WI38 (cell line): ENCODE measurements at regions not wholly inside any gene's neighbourhood (a gene's known extent, or its start where the extent isn't known, plus 50 kb on each side); places are given as distances from the start of the nearest gene placed in this dataset.

Source experiments
- H3K4me3 ChIP-seq: 2 replicates; pipeline ENCODE4 v1.5.1; 2011; ENCODE audit warnings: low read depth, mild to moderate bottlenecking, control low read depth, low read length
- CTCF ChIP-seq: IDR thresholded peaks from 2 replicates; pipeline ENCODE4 v1.5.1; 2012; ENCODE audit warnings: low read depth, mild to moderate bottlenecking, control low read depth, low read length

DNA sequence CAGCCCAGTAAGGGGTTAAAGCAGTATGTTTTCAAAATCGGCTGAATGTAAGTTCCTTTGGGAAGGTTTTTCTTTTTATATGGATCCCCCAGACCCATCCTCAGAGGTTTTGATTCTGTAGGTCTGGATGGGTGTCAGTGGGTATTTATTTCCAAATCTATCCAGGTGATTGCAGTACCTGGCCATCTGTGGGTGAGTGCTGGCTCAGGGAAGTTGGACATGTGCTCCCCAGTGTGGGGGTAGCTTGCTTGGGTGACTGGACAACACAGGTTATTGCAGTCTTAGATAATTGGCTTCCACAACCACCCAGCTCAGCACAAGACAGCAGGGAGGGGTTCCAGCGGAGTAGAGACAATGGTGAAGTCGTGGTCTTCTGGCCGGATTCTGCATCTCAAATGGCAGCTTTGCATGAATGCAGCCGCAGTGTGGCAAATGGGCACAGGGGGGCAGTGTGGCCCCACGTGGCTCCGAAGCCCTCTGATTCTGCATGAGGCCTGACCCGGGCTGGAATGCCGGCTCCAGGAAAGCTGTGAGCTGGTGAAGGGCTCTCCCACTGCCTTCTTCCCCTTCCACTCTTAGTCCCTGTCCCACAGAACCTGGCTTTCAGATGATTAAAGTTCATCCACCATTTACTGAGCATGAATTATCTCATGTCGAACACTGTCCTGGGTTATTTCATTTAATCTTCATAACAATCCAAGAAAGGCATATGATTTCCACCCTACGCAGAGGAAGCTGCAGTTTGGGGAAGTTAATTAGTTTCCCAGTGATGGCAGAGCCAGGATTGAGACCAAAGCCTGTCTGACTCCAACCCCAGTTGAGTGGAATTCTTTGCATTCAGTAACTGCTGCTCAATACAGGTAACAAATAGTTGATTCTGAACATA, 64.5 kb upstream of the SYPL1 start:
- peak; percentile 94 for TF ChIP-seq CTCF
- H3K4me3 ChIP-seq: no peak overlapping the region

DNA sequence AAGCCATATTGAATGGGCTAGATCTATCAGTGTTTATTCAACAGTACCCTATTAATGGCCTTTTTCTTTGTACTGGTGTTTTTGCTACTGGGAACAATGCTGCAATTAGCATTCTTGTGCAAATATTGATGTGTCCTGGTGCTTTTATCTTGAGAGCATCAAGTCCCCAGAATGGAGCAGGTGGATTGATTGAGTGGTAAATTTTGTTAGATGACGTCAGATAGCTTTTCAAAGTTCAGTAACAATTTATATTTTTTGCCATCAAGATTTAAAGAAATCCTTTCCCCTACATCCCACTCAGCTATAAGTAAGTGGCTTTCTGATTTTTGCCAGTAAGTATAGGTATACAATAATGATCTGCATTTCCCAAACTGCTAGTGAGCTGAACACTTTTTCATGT, 63.4 kb upstream of the SYPL1 start:
- TF ChIP-seq CTCF: no peak
- H3K4me3 ChIP-seq: no peak overlapping the region

GRCh38 chr7:106170651-106171050, 58.5 kb upstream of the SYPL1 start:
- TF ChIP-seq CTCF: no peak
- H3K4me3 ChIP-seq: no peak overlapping the region

- no peak overlapping the region for H3K4me3 ChIP-seq
- TF ChIP-seq CTCF: no peak
Measured at GRCh38 chr7:106169821-106170610, 57.9 kb upstream of the SYPL1 start.

DNA sequence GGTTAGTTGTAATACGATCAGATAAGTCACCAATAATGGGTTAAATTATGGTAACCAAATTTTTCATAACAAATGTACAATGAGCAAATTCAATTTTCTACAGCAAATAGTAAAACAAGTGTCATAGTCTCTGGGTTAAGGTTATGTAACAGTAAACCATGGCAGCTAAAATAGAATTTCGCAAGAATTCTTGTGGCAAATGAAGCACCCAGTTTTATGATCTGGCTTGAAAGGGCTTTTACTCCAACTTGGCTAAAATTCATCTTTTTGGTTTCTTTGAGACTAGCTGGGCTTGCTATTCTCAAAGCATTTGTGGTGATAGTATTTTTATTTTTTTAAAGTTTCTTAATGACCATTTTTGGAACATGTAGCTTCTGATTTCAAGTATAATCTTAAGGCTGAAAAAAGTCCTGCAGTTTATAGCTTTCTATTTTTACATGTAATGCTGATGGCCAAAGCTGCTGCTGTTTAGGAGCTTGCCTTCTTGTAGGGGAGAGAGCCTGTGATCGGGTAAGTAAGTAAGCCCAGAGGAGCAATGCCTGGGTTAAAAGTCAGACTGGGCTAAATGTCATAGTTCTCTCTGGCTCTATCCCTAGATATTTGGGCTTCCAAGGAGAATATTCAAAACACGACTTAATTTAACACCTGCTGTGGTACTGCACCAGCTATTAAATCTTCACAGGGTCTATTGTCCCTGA, 55.5 kb upstream of the SYPL1 start:
- H3K4me3 ChIP-seq: no peak overlapping the region
- no peak for TF ChIP-seq CTCF

DNA sequence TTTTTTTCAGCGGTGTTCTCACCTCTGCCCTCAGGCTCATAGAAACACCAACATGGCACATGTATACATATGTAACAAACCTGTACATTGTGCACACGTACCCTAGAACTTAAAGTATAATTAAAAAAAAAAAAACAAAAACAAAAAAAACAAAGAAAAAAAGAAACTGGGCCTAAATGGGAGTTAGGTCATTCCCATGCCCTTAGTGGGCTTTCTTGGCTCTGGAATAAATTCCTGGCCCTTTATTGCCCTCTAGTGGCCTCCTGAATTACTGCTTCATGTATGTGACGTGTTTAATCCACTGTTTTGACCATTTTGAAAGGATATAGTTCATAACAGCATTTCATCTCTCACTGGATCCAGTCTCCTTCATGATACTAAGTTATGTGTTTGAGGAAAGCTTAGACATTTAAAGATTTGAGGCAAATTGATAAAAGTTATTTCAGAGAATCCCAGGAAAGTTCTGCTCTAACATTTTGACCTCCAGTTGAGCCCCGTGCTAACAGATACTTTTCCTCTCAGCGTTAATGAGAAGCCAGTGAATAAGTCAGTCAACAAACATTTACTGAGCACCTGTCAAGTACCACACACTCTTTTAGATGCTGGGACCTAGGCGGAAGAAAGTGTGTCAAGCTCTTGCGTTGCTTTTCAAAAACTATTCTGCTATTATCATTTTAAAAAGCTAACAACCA, 54.7 kb upstream of the SYPL1 start:
- no peak overlapping the region for H3K4me3 ChIP-seq
- peak; percentile 51; the same call in 1 of the 2 replicates for TF ChIP-seq CTCF
